Hepatocyte (in vitro differentiated cells): ENCODE measurements at regions not wholly inside any gene's neighbourhood (a gene's known extent, or its start where the extent isn't known, plus 50 kb on each side); places are given as distances from the start of the nearest gene placed in this dataset.
"Not testable (repeated sequence)": the region's sequence is repeated elsewhere in the genome, so short reads cannot be mapped to it uniquely, and the experiment has no call there.

ENCODE experiments used
- DNase-seq: peaks from one replicate; pipeline ENCODE4 v3.0.0-alpha.2; 2016; ENCODE audit warnings: low spot score
- H2AFZ ChIP-seq: fragments of 200-600 bp; sonication (generic); 2 replicates; pipeline ENCODE4 v1.6.0; 2016; ENCODE audit warnings: antibody characterized with exemption, mild to moderate bottlenecking
- H3K27ac ChIP-seq: fragments of 200-600 bp; sonication (generic); 2 replicates; pipeline ENCODE4 v1.5.1; 2016; ENCODE audit warnings: mild to moderate bottlenecking
- H3K27me3 ChIP-seq: fragments of 200-600 bp; sonication (generic); 2 replicates; pipeline ENCODE4 v1.6.1; 2016
- H3K36me3 ChIP-seq: fragments of 200-600 bp; sonication (generic); replicated peaks from 2 replicates; pipeline ENCODE4 v1.5.1; 2016; ENCODE audit warnings: low read depth; ENCODE audit not compliant: insufficient read depth
- H3K4me1 ChIP-seq: fragments of 200-600 bp; sonication (generic); 2 replicates; pipeline ENCODE4 v1.5.1; 2016; ENCODE audit warnings: mild to moderate bottlenecking, moderate library complexity; ENCODE audit not compliant: insufficient read depth
- H3K4me2 ChIP-seq: fragments of 200-600 bp; sonication (generic); 2 replicates; pipeline ENCODE4 v1.6.0; 2016
- H3K4me3 ChIP-seq: fragments of 200-600 bp; sonication (generic); 2 replicates; pipeline ENCODE4 v1.5.1; 2016; ENCODE audit warnings: mild to moderate bottlenecking
- H3K79me2 ChIP-seq: fragments of 200-600 bp; sonication (generic); 2 replicates; pipeline ENCODE4 v1.6.0; 2017; ENCODE audit warnings: mild to moderate bottlenecking
- H3K9me2 ChIP-seq: fragments of 200-600 bp; sonication (generic); replicated peaks from 2 replicates; pipeline ENCODE4 v1.6.0; 2017; ENCODE audit warnings: mild to moderate bottlenecking; ENCODE audit not compliant: insufficient read depth
- H3K9me3 ChIP-seq: fragments of 200-600 bp; sonication (generic); 2 replicates; pipeline ENCODE4 v1.5.1; 2016; ENCODE audit warnings: low read depth, mild to moderate bottlenecking
- H4K20me1 ChIP-seq: fragments of 200-600 bp; sonication (generic); 2 replicates; pipeline ENCODE4 v1.6.0; 2016; ENCODE audit warnings: mild to moderate bottlenecking; ENCODE audit not compliant: insufficient read depth, poor library complexity, severe bottlenecking
- CTCF ChIP-seq: fragments of 200-600 bp; sonication (generic); IDR thresholded peaks from 2 replicates; pipeline ENCODE4 v1.5.1; 2016; ENCODE audit warnings: antibody characterized with exemption, mild to moderate bottlenecking; ENCODE audit not compliant: poor library complexity
- EZH2 ChIP-seq: fragments of 200-600 bp; sonication (generic); IDR thresholded peaks from 2 replicates; pipeline ENCODE4 v1.6.1; 2016; ENCODE audit warnings: antibody characterized with exemption, mild to moderate bottlenecking, borderline replicate concordance
- EZH2phosphoT487 ChIP-seq: fragments of 200-600 bp; sonication (generic); IDR thresholded peaks from one replicate; pipeline ENCODE4 v1.6.1; 2018; ENCODE audit warnings: antibody characterized with exemption, mild to moderate bottlenecking, low read depth, moderate library complexity; ENCODE audit not compliant: unreplicated experiment, severe bottlenecking
- WGBS: methylation state at CpG from one replicate; pipeline ENCODE4 v1.1.6; 2016; ENCODE audit warnings: low lambda C conversion rate; ENCODE audit errors: missing lambda C conversion rate; 5-methylcytosine and 5-hydroxymethylcytosine counted together

GRCh38 chr4:124067046-124067445, 645.5 kb downstream of the ANKRD50 start:
- Histone ChIP-seq H3K27me3 (no peaks in the 10 kb centered on the region), H3K9me2 (no peaks in the 10 kb centered on the region), H3K4me1 (no peaks in the 10 kb centered on the region), H3K9me3 (peaks cover 5% of the 10 kb centered on the region), H2AFZ (no peak overlapping the region), H3K79me2 (no peaks in the 10 kb centered on the region), H3K27ac (no peak overlapping the region), H4K20me1 (no peaks in the 10 kb centered on the region), H3K36me3 (no peaks in the 10 kb centered on the region), H3K4me2 (no peak overlapping the region), H3K4me3 (no peak overlapping the region)
- TF ChIP-seq EZH2phosphoT487 (no peak), CTCF (no peak), EZH2 (no peak)
- 98% methylated on average over 2 of the region's 2 CpGs for WGBS
- DNase-seq, result no peak

- WGBS, result 90% methylated on average over 3 of the region's 3 CpGs
- H3K9me3 ChIP-seq, result peaks cover 5% of the 10 kb centered on the region
Measured at GRCh38 chr4:124070688-124071484, 641.6 kb downstream of the ANKRD50 start.

GRCh38 chr4:124075276-124075675, 637.3 kb downstream of the ANKRD50 start:
- not testable (repeated sequence) for H3K27ac ChIP-seq, H3K79me2 ChIP-seq, H3K27me3 ChIP-seq, H3K4me2 ChIP-seq, H3K4me3 ChIP-seq, H3K9me2 ChIP-seq, H3K36me3 ChIP-seq, DNase-seq, H4K20me1 ChIP-seq, H2AFZ ChIP-seq, H3K4me1 ChIP-seq, H3K9me3 ChIP-seq
- 64% methylated on average over 2 of the region's 2 CpGs for WGBS

More at GRCh38 chr4:124070688-124071484, 641.6 kb downstream of the ANKRD50 start:
- Histone ChIP-seq H3K4me2 (no peak overlapping the region), H3K9me2 (no peaks in the 10 kb centered on the region), H2AFZ (no peak overlapping the region), H3K36me3 (no peaks in the 10 kb centered on the region), H3K79me2 (no peaks in the 10 kb centered on the region), H3K27me3 (no peaks in the 10 kb centered on the region), H3K27ac (no peak overlapping the region), H4K20me1 (no peaks in the 10 kb centered on the region), H3K4me1 (no peaks in the 10 kb centered on the region), H3K4me3 (no peak overlapping the region)
- TF ChIP-seq EZH2, result no peak
- TF ChIP-seq CTCF, result no peak
- no peak for TF ChIP-seq EZH2phosphoT487
- no peak for DNase-seq

- H3K27ac ChIP-seq, result no peak overlapping the region
- WGBS, result 85% methylated on average over 1 of the region's 1 CpG
Measured at GRCh38 chr4:124079174-124079780, 633.3 kb downstream of the ANKRD50 start.

More at GRCh38 chr4:124079174-124079780, 633.3 kb downstream of the ANKRD50 start:
- TF ChIP-seq EZH2phosphoT487, result no peak
- no peak for TF ChIP-seq CTCF
- no peak for TF ChIP-seq EZH2
- H2AFZ ChIP-seq, result no peak overlapping the region
- H3K9me3 ChIP-seq, result no peaks in the 10 kb centered on the region
- no peak overlapping the region for H3K4me3 ChIP-seq
- no peaks in the 10 kb centered on the region for H3K36me3 ChIP-seq
- H4K20me1 ChIP-seq, result no peaks in the 10 kb centered on the region
- H3K4me1 ChIP-seq, result no peaks in the 10 kb centered on the region
- H3K27me3 ChIP-seq, result no peaks in the 10 kb centered on the region
- H3K79me2 ChIP-seq, result no peaks in the 10 kb centered on the region
- DNase-seq, result no peak
- no peaks in the 10 kb centered on the region for H3K9me2 ChIP-seq
- H3K4me2 ChIP-seq, result no peak overlapping the region
